Activated B cell treated with CpG ODN at 0.5 μM for 24 hours (primary cell): ENCODE measurements at regions not wholly inside any gene's neighbourhood (a gene's known extent, or its start where the extent isn't known, plus 50 kb on each side); places are given as distances from the start of the nearest gene placed in this dataset.
"Not testable (repeated sequence)": the region's sequence is repeated elsewhere in the genome, so short reads cannot be mapped to it uniquely, and the experiment has no call there.

Experiments used
- ATAC-seq: fragments of 200-7000 bp; cut with Tn5 transposase; one replicate; pipeline ENCODE4 v1.10.0; 2021; ENCODE audit warnings: low read depth, mild to moderate bottlenecking, moderate library complexity
- CTCF ChIA-PET: fragments of 350-600 bp; sonication (Branson Sonifier 250); formaldehyde crosslinking; loops from one replicate; lab custom pipeline; 2021; ENCODE audit warnings: antibody characterized with exemption; lab: Charles Lee
- POLR2A ChIA-PET: fragments of 350-600 bp; sonication (Branson Sonifier 250); formaldehyde crosslinking; loops from one replicate; lab custom pipeline; 2021; ENCODE audit warnings: antibody characterized with exemption; lab: Charles Lee
- DNase-seq: peaks from one replicate; pipeline ENCODE4 v3.0.0; 2022
- H3K27ac Mint-ChIP-seq: one replicate; pipeline ENCODE4 v1.8.0; 2020; ENCODE audit warnings: mixed read lengths
- H3K27me3 Mint-ChIP-seq: one replicate; pipeline ENCODE4 v1.8.0; 2021; ENCODE audit warnings: mixed read lengths
- H3K36me3 Mint-ChIP-seq: one replicate; pipeline ENCODE4 v1.8.0; 2021; ENCODE audit warnings: low read depth, mixed read lengths
- H3K4me1 Mint-ChIP-seq: one replicate; pipeline ENCODE4 v1.8.0; 2021; ENCODE audit warnings: mixed read lengths
- H3K4me3 Mint-ChIP-seq: one replicate; pipeline ENCODE4 v1.8.0; 2020; ENCODE audit warnings: mild to moderate bottlenecking, mixed read lengths
- H3K9me3 Mint-ChIP-seq: one replicate; pipeline ENCODE4 v1.8.0; 2020; ENCODE audit warnings: mixed read lengths
- intact Hi-C: fragments of 100-400 bp; cut with micrococcal nuclease; formaldehyde crosslinking; loops from one replicate; pipeline ENCODE4 v1.15.1; 2024
- TF ChIP-seq, protein P1 (sequence below): fragments of 200-600 bp; IDR thresholded peaks from one replicate; pipeline ENCODE4 v1.8.0; 2022; ENCODE audit warnings: antibody characterized with exemption, mild to moderate bottlenecking

DNA sequence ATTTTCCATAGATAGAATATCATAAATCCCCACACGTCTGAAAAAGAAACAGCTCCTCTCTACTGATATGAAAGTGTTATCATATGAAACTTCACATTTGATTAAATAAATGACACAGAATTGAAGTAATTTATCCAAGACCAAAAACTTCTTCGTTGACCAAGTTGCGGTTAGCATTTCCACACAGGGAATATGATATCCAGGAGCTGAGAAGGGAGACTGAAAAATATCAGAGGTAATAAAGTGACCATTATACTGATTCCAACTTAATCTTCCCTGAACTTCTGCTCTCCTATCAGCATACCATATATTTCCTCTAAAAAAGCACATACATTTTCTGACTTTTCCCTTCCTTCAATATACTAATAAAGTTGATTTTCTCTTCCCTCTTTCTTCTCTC is 356.2 kb upstream of the CHST9 start:
- H3K27me3 Mint-ChIP-seq = no peaks in the 10 kb centered on the region
- CTCF ChIA-PET = no interaction called here
- POLR2A ChIA-PET = no interaction called here

DNA sequence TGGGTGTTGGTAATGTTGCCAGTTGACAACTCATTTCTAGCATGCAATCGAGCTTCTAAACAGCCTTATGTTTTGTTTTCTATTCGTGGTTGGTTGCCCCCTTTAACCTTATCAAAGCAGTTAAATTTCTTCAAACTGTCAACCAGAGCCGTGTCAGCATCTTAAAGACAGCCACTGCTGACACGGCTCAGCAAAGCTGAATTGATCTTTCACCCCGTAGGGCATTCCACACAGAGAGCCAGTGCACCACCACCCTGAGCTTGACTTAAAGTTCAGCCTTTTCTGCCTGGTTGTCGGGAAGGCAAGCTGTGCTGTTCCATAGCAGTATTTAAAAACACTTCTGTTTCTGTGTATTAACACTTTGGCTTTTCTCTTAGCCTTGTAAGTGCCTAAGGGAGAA is 355.0 kb upstream of the CHST9 start:
- Mint-ChIP-seq H3K27ac (no peak overlapping the region), H3K36me3 (no peaks in the 10 kb centered on the region), H3K4me1 (no peaks in the 10 kb centered on the region), H3K9me3 (peaks cover 4% of the 10 kb centered on the region), H3K4me3 (no peak overlapping the region), H3K27me3 (no peaks in the 10 kb centered on the region)
- intact Hi-C loops = no loop called here
- ATAC-seq (no peak), DNase-seq (no peak)
- TF ChIP-seq, protein P1, sequence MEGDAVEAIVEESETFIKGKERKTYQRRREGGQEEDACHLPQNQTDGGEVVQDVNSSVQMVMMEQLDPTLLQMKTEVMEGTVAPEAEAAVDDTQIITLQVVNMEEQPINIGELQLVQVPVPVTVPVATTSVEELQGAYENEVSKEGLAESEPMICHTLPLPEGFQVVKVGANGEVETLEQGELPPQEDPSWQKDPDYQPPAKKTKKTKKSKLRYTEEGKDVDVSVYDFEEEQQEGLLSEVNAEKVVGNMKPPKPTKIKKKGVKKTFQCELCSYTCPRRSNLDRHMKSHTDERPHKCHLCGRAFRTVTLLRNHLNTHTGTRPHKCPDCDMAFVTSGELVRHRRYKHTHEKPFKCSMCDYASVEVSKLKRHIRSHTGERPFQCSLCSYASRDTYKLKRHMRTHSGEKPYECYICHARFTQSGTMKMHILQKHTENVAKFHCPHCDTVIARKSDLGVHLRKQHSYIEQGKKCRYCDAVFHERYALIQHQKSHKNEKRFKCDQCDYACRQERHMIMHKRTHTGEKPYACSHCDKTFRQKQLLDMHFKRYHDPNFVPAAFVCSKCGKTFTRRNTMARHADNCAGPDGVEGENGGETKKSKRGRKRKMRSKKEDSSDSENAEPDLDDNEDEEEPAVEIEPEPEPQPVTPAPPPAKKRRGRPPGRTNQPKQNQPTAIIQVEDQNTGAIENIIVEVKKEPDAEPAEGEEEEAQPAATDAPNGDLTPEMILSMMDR = no peak
- CTCF ChIA-PET = no interaction called here
- POLR2A ChIA-PET = no interaction called here

More for the DNA sequence above, 356.2 kb upstream of the CHST9 start:
- Mint-ChIP-seq H3K36me3 (no peaks in the 10 kb centered on the region), H3K9me3 (peaks cover 4% of the 10 kb centered on the region), H3K4me3 (no peak overlapping the region), H3K4me1 (no peaks in the 10 kb centered on the region), H3K27ac (no peak overlapping the region)
- TF ChIP-seq, protein P1 = no peak
- ATAC-seq (no peak), DNase-seq (no peak)
- intact Hi-C loops = no loop called here

DNA sequence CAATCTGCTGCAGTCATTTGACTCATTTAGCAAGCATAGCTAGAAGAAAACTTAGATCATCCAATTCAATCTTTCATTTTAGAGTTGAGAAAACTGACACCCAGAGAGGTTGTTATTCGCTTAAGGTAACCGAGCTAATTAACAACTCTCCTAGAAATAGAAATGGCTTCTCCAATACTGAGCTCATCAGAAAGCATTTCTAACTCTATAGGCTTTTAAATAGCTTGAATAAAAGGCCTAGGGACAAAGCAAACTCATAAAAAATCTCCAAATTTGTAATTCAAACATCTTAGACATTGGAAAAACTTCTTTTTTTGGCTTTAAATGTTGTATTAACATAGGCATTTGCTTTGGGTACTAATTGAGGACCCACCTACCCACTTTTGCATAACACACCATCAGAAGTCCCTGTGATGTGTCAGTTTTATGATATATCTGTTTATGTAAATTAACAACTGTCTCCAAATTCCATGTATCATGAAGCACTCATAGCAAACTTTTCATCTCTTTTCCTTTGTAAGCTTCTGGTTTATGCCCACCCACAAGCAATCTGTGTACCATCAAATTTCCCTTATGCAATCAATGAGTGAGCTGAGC is 343.9 kb upstream of the CHST9 start:
- ChIA-PET POLR2A (no interaction called here), CTCF (no interaction called here)
- no peaks in the 10 kb centered on the region for H3K27me3 Mint-ChIP-seq
- DNase-seq (no peak), ATAC-seq (no peak)
- intact Hi-C loops = no loop called here
- peaks cover 3% of the 10 kb centered on the region for H3K9me3 Mint-ChIP-seq
- TF ChIP-seq, protein P1 = no peak
- H3K4me1 Mint-ChIP-seq = no peaks in the 10 kb centered on the region
- no peak overlapping the region for H3K4me3 Mint-ChIP-seq
- H3K36me3 Mint-ChIP-seq = no peaks in the 10 kb centered on the region
- H3K27ac Mint-ChIP-seq = no peak overlapping the region

DNA sequence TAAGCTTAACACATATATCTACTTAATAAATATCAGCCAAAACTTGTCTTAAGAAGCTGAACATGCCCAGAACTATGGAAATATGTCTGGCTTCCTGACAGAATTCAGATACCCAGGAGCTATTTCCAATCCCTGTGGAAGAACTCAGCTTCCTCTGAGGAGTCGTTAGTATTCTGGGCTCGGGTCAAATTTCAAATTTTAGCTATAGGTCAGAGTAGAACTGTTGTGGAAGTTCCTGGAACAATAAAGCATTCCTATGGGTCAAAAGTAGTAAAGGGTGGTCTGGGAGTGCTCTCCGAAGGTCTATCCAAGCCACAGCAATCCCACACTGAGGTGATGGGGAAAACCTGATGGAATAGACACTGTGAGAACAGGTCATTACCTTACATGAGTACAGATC is 342.7 kb upstream of the CHST9 start:
- peaks cover 3% of the 10 kb centered on the region for H3K9me3 Mint-ChIP-seq
- no peak overlapping the region for H3K4me3 Mint-ChIP-seq
- TF ChIP-seq, protein P1 = no peak
- intact Hi-C loops = no loop called here
- no peaks in the 10 kb centered on the region for H3K36me3 Mint-ChIP-seq
- ChIA-PET POLR2A (no interaction called here), CTCF (no interaction called here)
- no peak overlapping the region for H3K27ac Mint-ChIP-seq
- H3K4me1 Mint-ChIP-seq = no peaks in the 10 kb centered on the region
- ATAC-seq (no peak), DNase-seq (no peak)
- H3K27me3 Mint-ChIP-seq = no peaks in the 10 kb centered on the region

DNA sequence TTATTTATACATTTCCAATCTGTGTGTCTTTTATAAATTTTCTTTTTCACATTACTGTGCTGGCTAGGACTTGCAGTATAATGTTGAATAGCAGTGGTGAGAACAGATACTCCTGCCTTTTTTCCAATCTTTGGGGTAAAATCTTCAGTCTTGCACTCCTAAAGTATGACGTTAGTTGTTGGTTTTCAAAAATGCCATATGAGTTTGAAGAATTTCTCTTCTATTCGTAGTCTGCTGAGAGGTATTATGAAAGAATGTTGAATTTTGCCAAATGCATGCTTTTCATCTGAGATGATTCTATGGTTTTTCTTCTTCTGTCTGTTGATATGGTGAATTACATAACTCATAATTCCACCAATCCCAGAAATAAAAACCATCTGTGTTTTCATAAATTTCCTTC is 335.3 kb upstream of the CHST9 start:
- Mint-ChIP-seq H3K9me3 (no peaks in the 10 kb centered on the region), H3K27me3 (no peaks in the 10 kb centered on the region), H3K27ac (no peak overlapping the region), H3K4me1 (no peaks in the 10 kb centered on the region), H3K4me3 (no peak overlapping the region), H3K36me3 (no peaks in the 10 kb centered on the region)
- ChIA-PET CTCF (no interaction called here), POLR2A (no interaction called here)
- TF ChIP-seq, protein P1 = no peak
- intact Hi-C loops = no loop called here
- DNase-seq (no peak), ATAC-seq (no peak)

DNA sequence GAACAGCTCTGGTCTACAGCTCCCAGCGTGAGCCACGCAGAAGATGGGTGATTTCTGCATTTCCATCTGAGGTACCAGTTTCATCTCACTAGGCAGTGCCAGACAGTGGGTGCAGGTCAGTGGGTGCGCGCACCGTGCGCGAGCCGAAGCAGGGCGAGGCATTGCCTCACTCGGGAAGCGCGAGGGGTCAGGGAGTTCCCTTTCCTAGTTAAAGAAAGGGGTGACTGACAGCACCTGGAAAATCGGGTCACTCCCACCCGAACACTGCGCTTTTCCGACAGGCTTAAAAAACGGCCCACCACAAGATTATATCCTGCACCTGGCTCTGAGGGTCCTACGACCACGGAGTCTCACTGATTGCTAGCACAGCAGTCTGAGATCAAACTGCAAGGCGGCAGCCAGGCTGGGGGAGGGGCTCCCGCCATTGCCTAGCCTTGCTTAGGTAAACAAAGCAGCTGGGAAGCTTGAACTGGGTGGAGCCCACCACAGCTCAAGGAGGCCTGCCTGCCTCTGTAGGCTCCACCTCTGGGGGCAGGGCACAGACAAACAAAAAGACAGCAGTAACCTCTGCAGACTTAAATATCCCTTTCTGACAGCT is 325.0 kb upstream of the CHST9 start:
- intact Hi-C loops, POLR2A ChIA-PET, H3K4me1 Mint-ChIP-seq, CTCF ChIA-PET, H3K27ac Mint-ChIP-seq, H3K27me3 Mint-ChIP-seq, H3K4me3 Mint-ChIP-seq, H3K36me3 Mint-ChIP-seq, H3K9me3 Mint-ChIP-seq, ATAC-seq, DNase-seq: not testable (repeated sequence)
